Upper lobe of left lung (tissue), 4 donors: ENCODE measurements at regions not wholly inside any gene's neighbourhood (a gene's known extent, or its start where the extent isn't known, plus 50 kb on each side); places are given as distances from the start of the nearest gene placed in this dataset.

Experiments used
- CTCF ChIP-seq, 6 experiments: fragments of 450-650 bp in 4 of 6; fragments of 200-600 bp in 2 of 6; sonication (generic) in 2 of 6; IDR thresholded peaks; one replicate each; pipeline ENCODE4 v1.5.1; 2016 to 2019; ENCODE audit warnings: antibody characterized with exemption in 6 of 6
- POLR2A ChIP-seq, 4 donors: fragments of 450-650 bp; IDR thresholded peaks; one replicate each; pipeline ENCODE4 v1.5.1; 2016 to 2017; ENCODE audit warnings: antibody characterized with exemption in 4 of 4, mild to moderate bottlenecking in 2 of 4

- TF ChIP-seq CTCF (IDR thresholded peaks at IDR 0.05), result no peak
- TF ChIP-seq POLR2A (IDR thresholded peaks at IDR 0.05), result no peak
Measured at GRCh38 chr6:1057490-1058135, 254.3 kb upstream of the FOXQ1 start.
